GM12873 (cell line): ENCODE measurements at regions not wholly inside any gene's neighbourhood (a gene's known extent, or its start where the extent isn't known, plus 50 kb on each side); places are given as distances from the start of the nearest gene placed in this dataset.

Source experiments
- TF ChIP-seq, protein P1 (sequence below): IDR thresholded peaks from 2 replicates; pipeline ENCODE4 v1.5.1; 2012; ENCODE audit warnings: low read depth, mild to moderate bottlenecking, moderate library complexity, low read length, control low read depth; ENCODE audit not compliant: insufficient read depth; ENCODE audit errors: missing control alignments

DNA sequence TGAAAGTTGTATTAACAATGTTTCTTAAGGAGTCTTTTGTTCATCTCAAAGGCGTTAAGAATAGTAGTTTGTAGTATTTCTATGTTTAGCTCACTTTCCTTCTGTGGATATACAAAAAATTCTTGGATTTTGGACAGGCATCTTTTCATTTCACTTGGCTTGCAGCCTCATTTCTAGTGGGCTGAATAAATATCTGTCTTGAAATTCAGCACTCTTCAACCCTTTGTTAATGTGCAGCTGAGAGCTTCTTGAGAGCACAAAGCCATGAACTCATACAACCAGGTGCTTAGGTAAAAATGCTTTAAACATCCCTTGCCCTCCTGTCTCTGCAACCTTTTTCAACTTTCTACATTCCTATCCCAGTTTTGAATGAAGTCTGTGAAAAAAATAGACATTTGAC lies 1003.2 kb downstream of the C4orf33 start:
- TF ChIP-seq, protein P1, sequence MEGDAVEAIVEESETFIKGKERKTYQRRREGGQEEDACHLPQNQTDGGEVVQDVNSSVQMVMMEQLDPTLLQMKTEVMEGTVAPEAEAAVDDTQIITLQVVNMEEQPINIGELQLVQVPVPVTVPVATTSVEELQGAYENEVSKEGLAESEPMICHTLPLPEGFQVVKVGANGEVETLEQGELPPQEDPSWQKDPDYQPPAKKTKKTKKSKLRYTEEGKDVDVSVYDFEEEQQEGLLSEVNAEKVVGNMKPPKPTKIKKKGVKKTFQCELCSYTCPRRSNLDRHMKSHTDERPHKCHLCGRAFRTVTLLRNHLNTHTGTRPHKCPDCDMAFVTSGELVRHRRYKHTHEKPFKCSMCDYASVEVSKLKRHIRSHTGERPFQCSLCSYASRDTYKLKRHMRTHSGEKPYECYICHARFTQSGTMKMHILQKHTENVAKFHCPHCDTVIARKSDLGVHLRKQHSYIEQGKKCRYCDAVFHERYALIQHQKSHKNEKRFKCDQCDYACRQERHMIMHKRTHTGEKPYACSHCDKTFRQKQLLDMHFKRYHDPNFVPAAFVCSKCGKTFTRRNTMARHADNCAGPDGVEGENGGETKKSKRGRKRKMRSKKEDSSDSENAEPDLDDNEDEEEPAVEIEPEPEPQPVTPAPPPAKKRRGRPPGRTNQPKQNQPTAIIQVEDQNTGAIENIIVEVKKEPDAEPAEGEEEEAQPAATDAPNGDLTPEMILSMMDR, result no peak

DNA sequence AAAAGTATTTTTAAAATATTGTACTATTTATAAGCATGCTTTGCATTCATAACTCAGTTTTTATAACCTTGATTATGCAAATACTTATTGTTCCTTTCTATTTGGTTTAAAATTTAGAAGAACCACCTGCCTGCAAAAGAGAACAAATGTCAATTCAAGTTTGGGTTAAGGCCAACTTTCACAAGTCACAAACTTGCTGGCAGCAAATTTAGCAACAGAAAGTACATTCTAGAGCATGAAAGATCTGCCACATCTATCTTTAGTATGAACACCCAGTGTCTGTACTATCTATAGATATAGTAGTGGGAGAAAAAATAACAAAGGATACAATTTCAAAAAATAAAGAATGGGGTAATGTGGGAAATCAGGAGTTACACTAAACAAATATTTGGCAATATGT lies 1014.2 kb downstream of the C4orf33 start:
- TF ChIP-seq, protein P1, result no peak

DNA sequence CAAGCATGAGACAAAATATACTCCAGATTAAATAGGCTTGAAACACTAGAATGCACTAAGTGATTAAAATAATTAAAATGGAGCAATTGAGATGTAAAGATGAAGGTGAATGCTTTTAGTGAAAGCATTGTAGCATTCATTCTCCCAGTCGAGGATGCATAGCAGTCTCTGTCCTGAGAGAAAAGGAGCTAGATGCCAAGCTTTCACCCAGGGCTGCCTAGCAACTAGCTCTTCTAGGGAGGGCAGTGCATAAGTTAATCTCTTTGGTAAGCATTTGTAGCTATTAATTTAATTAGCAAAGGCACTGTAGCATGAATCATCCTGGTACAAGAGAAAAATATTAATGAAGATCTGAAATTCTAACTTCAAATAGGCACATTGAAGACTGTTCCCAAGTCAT lies 1014.8 kb downstream of the C4orf33 start:
- TF ChIP-seq, protein P1, result no peak

DNA sequence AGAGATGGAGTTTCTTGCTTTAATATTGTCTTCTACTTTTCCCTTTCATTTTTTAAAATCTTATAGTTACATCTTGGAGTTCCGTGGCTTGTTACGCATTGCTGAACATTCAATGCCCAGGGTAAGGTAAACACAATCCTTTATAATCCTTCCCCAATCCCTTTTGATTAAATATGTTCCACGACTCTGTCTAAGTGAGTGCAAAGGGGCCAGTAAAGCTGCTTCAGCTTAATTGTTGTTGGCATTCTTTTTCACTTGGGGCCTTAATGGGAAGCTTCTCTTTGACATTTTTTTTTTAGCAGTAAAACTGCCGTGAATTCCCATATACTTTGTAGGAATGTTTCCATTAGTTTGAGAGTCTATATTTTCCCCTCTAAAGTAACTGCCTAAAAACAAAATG lies 1028.1 kb downstream of the C4orf33 start:
- TF ChIP-seq, protein P1, result no peak

DNA sequence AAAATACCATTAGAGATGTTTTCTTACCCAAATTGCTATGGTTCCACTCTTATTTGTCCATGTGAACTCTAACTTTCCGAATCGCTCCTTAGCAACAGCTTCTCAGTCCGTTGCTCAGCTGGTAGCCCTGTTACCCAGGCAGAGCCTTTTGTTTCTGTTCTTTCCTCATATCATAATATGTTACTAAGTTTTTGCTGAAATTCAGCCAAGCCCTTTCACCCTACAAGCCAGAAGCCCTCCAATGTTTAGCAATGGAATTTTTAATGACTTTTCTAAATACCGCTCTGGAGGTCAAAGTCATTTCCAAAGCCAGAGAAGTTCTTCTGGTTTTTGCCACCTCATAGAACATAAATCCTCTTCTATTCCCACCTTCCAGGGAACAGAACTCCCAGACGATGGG lies 1029.5 kb downstream of the C4orf33 start:
- TF ChIP-seq, protein P1, result no peak

DNA sequence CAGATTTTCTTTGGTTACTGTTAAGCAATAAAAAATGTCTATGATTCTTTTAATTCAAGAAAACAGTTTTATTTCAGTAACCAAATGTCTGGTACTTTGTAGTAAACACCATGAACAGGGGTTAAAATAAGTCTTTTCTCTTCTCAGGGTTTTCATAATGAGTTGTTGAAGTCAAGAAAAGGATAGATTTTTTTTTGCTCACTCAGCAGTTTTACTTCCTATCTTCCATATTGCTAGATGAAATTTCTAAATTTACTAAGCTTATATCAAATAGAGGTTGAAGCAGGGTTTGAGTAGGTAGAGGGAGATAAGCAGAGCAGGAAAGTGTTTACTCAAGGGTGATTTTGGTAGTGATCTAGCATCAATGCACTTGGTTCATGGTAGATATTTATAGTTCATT lies 1031.3 kb downstream of the C4orf33 start:
- TF ChIP-seq, protein P1, result no peak

DNA sequence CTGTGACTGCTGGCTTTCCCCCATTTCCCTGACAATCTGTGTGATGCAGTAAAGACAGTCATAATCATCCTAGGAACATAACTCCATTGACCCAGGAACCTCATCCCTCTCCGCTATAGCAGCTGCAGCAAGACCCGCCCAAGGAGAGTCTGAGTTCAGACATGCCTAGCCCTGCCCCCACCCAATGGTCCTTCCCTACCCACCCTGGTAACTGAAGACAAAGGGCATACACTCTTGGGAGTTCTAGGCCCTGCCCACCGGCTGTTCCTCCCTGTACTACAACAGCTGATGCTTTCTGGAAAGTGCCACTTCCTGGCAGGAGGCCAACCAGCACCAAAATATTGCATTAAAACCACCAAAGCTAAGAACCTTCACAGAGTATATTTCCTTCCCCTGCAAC lies 1035.6 kb downstream of the C4orf33 start:
- TF ChIP-seq, protein P1, result no peak
